ENCODE measurements at regions not wholly inside any gene's neighbourhood (a gene's known extent, or its start where the extent isn't known, plus 50 kb on each side); places are given as distances from the start of the nearest gene placed in this dataset.

DNA sequence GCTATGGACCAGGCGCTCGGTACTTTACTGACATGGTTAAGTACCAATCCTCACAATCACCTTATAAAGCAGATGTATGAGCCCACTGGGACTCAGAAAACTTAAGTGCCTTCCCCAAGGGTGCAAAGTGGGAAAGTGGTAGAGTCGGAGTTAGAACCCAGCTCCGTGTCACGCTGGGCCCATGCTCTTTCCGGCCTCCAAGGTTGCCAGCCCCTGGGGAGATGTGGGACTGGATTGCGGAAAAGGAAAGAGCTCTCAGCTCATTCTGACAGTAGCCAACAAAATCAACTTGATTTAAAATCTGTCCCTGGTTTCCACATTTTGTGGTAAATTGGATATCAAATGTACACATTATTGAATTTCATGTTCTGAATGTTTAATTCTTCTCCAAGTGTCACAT lies 403.8 kb downstream of the DCDC2C start:
- TF ChIP-seq NFYB (CRISPR knock-in tag; IDR thresholded peaks at IDR 0.05) (no peak), GTF2F1 (IDR thresholded peaks at IDR 0.05; ENCODE audit: low read length) (no peak), GABPA (IDR thresholded peaks at IDR 0.05; ENCODE audit: low read depth, low read length) (no peak), GABPA (CRISPR knock-in tag; IDR thresholded peaks at IDR 0.05; ENCODE audit: low read depth) (no peak), TP53 (CRISPR knock-in tag; conservative IDR thresholded peaks at IDR 0.05) (no peak), MEIS2 (CRISPR knock-in tag; IDR thresholded peaks at IDR 0.05) (no peak), CCDC6 (CRISPR knock-in tag; IDR thresholded peaks at IDR 0.05) (no peak)
- TF ChIP-seq, protein P1, sequence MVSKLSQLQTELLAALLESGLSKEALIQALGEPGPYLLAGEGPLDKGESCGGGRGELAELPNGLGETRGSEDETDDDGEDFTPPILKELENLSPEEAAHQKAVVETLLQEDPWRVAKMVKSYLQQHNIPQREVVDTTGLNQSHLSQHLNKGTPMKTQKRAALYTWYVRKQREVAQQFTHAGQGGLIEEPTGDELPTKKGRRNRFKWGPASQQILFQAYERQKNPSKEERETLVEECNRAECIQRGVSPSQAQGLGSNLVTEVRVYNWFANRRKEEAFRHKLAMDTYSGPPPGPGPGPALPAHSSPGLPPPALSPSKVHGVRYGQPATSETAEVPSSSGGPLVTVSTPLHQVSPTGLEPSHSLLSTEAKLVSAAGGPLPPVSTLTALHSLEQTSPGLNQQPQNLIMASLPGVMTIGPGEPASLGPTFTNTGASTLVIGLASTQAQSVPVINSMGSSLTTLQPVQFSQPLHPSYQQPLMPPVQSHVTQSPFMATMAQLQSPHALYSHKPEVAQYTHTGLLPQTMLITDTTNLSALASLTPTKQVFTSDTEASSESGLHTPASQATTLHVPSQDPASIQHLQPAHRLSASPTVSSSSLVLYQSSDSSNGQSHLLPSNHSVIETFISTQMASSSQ (IDR thresholded peaks at IDR 0.05; ENCODE audit: low read depth): no peak
- TF ChIP-seq, protein P1 (CRISPR knock-in tag; IDR thresholded peaks at IDR 0.05; ENCODE audit: borderline replicate concordance): no peak
- TF ChIP-seq, protein P2, sequence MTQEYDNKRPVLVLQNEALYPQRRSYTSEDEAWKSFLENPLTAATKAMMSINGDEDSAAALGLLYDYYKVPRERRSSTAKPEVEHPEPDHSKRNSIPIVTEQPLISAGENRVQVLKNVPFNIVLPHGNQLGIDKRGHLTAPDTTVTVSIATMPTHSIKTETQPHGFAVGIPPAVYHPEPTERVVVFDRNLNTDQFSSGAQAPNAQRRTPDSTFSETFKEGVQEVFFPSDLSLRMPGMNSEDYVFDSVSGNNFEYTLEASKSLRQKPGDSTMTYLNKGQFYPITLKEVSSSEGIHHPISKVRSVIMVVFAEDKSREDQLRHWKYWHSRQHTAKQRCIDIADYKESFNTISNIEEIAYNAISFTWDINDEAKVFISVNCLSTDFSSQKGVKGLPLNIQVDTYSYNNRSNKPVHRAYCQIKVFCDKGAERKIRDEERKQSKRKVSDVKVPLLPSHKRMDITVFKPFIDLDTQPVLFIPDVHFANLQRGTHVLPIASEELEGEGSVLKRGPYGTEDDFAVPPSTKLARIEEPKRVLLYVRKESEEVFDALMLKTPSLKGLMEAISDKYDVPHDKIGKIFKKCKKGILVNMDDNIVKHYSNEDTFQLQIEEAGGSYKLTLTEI (CRISPR knock-in tag; conservative IDR thresholded peaks at IDR 0.05): no peak
- TF ChIP-seq, protein P3, sequence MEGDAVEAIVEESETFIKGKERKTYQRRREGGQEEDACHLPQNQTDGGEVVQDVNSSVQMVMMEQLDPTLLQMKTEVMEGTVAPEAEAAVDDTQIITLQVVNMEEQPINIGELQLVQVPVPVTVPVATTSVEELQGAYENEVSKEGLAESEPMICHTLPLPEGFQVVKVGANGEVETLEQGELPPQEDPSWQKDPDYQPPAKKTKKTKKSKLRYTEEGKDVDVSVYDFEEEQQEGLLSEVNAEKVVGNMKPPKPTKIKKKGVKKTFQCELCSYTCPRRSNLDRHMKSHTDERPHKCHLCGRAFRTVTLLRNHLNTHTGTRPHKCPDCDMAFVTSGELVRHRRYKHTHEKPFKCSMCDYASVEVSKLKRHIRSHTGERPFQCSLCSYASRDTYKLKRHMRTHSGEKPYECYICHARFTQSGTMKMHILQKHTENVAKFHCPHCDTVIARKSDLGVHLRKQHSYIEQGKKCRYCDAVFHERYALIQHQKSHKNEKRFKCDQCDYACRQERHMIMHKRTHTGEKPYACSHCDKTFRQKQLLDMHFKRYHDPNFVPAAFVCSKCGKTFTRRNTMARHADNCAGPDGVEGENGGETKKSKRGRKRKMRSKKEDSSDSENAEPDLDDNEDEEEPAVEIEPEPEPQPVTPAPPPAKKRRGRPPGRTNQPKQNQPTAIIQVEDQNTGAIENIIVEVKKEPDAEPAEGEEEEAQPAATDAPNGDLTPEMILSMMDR (CRISPR knock-in tag; IDR thresholded peaks at IDR 0.05): no peak
